Lung microvascular endothelial cell (primary cell): ENCODE measurements at regions not wholly inside any gene's neighbourhood (a gene's known extent, or its start where the extent isn't known, plus 50 kb on each side); places are given as distances from the start of the nearest gene placed in this dataset.
"Not testable (repeated sequence)": the region's sequence is repeated elsewhere in the genome, so short reads cannot be mapped to it uniquely, and the experiment has no call there.

Experiments
- DNase-seq, 2 donors: peaks; one replicate each; pipeline versions ENCODE4 v3.0.0 to v3.0.0-alpha.2; 2010; ENCODE audit warnings: low read depth in 2 of 2

DNA sequence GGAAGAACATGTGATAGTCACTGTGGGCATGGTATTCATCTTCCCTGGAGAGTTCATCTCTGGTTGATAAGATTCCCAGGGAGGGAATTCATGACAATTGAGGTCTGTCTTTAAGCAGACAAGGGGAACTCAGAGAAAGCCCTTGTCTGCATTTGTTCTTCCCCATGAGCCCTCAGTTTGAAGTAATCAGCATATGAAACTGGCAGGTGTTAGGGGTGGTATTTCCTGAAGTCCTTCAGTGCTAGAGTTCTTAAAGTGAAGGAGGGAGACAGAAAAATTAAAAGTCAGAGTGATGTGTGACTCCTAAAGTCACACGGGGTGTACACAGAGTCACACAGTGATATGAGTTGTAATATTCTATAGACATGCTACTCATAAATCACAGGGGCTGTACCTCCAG is 60.6 kb upstream of the SYK start:
- DNase-seq, result no peak

DNA sequence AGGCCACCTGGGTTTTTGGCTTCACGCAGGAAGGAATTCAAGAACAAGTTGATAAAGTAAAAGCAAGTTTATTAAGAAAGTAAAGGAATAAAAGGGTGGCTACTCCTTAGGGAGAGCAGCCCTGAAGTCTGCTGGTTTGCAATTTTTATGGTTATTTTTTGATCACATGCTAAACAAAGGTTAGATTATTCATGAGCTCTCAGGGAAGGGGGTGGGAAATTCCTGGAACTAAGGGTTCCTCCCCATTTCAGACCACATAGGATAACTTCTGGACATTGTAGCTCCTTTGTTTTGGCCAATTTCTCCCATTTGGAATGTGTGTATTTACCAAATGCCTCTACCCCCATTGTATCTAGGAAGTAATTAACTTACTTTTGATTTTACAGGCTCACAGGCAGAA is 63.9 kb upstream of the SYK start:
- no peak for DNase-seq

DNA sequence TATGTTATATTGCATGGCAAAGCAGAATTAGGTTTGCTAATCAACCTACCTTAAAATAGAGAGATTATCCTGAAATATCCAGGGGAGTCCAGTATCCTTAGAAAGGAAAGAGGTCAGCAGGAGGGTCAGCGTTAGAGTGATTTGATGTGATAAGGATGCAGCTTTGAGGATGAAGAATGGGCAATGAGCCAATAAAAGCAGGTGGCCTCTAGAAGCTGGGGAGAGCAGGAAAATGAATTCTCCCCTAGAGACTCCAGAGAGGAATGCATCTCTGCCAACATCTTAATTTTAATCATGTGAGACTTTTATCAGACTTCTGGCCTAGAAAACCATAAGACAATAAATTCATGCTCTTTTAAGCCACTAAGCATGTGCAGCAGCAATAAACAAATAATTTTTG is 65.7 kb upstream of the SYK start:
- no peak for DNase-seq

DNA sequence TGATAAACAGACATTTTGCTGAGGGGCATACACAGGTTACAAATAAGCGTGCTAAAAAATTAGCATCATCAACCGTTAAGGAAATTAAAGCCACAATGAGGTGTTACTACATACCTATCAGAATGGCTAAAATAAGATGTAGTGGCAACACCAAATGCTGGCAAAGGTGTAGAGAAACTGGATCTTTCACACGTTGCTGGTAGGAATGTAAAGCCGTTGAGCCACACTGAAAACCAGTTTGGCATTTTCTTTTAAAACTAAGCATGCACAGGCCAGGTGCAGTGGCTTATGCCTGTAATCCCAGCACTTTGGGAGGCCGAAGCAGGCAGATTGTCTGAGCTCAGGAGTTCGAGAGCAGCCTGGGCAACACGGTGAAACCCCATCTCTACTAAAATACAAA is 67.0 kb upstream of the SYK start:
- no peak for DNase-seq

DNA sequence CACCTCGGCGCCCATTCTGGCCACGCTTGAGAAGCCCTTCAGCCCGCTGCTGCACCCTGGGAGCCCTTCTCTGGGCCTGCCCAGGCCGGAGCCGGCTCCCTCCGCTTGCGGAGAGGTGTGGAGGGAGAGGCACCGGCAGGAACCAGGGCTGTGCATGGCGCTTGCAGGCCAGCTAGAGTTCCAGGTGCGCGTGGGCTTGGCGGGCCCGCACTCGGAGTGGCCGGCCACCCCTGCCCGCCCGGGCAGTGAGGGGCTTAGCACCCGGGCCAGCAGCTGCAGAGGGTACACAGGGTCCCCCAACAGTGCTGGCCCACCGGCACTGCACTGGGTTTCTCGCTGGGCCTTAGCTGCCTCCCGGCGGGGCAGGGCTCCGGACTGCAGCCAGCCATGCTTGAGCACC is 72.3 kb upstream of the SYK start:
- DNase-seq, result no peak

DNA sequence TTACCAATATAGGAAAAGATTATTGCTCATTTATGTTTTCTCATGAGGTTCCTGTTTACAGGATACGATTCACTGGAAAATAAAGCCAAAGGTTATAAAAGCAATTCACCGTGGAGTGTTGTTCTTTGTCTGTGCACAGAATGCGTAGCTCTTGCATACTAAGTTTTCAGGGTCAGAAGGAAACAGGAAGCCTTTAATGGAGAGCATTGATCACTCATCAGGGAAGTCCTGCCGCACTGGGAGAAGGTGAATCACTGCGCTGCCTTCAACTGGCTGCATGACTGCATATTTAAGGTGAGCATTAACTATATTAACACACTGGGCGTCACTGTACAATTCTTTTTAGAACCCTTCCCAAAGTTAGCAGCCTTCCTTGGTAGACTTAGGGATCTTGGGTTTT is 74.1 kb upstream of the SYK start:
- peak in 1 of 2 donors; percentile 1 for DNase-seq

DNA sequence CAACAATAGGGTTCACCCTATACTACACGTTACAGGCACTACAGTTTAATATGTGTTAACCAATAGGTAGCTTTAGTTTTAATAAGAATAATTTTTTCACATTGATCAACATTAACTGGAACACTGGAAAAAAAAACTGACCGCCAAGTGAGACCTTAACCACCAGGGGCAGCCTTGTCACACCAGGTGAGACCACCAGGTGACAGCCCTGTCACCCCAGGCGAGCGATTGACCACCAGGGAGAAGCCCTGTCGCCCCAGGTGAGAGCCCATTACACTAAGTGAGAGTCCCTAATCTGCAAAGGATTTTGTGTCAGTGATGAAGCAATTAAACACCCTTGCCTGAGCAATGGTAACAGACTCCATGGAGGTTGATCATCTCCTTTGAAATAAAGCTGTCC is 75.4 kb upstream of the SYK start:
- no peak for DNase-seq

DNA sequence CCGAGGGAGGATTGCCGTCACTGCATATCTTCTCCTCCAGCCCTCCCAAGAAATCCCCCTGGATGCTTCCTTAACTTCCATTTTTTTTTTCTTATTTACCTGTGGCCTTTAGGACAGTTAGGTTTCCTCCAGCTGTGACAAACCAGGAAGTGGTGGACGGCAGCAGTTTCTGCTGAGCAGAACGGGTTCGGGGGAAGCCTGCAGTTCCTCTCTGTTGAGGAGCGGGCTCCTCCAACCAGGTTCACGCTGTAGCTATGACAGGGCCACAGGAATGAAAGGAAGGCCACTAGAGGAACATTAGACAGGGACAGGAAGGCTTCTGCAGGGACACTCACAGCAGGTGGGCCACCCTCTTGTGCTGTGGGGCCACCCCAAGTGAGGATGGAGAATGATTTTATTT is 76.7 kb upstream of the SYK start:
- no peak for DNase-seq

DNA sequence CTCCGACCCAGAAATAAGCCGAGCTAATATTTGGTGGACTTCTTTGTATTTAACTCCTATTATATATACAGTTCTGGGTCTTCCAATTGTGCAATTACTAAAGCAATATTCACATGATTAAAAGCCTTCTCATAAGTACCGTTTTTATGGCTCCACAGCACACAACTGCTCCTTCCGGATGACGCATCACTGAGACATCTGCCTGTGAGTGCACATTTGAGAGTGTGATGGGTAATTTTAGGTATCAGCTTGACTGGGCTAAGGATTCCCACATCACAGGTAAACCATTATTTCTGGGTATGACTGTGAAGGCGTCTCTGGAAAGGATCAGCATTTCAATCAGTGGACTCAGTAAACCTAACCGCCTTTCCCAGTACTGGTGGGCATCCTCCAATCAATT is 77.5 kb upstream of the SYK start:
- DNase-seq, result no peak

DNA sequence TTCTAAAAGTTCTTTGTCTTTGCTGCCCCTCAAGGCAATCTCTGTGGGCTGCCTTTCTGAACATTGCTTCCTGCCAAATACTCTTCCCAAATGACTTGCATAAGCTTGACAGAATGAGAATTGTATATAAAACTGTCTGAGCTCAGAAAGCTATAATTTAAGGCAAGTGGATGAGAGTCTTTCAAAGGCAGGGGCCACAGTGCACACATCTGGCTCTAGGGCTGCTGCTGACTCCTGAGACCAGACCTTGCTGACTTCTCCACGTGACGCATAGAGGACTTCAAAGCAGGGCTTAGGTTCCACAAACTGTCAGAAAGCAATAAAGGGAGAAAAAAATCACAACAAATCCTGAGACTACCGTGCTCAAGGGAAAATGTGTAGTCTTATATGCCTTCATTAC is 79.4 kb upstream of the DIRAS2 start:
- DNase-seq, result no peak

DNA sequence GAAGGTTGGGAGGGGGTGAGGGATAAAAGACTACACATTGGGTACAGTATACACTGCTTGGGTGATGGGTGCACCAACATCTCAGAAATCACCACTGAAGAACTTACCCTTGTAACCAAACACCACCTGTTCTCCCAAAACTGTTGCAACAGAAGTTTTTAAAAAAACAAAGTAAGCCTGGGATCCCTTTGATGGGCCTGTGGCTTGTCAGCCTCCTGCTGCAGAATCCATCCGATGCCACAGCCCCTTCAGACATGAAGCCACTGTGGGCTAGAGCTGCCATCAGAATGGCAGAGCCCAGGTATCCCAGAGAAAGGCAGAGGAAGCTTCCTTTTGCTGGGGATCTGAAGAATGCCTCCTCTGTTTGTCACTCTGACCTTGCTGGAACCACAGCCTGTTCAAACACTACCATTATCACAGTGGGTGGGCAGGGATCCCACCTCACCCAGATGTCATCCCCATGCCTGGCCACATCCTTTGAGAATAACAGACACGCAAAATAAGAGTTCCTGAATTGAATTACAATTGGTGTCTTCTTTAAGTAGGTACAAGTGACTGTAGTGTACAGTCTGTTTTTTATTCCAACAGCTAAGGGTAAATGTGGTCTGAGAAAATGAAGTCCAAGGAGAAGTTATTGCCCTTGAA is 78.1 kb upstream of the DIRAS2 start:
- no peak for DNase-seq

DNA sequence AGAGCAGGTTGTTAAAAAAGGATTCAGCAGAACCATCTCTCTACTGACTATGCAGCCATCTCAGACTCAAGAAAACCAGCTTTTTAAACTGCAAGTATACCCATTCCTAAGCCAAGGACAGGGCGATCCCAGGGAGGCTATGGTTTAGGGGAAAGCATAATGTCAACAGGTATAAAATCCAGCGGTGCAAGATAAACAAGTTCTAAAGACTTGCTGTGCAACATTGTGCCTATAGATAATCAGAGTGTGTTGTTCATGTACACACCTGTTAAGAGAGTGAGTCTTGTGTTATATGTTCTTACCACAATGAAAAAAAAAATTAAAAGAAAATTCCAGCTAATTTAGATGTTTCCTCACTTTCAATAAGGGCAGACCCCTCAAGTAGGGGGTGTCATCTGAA is 63.6 kb upstream of the DIRAS2 start:
- no peak for DNase-seq

DNA sequence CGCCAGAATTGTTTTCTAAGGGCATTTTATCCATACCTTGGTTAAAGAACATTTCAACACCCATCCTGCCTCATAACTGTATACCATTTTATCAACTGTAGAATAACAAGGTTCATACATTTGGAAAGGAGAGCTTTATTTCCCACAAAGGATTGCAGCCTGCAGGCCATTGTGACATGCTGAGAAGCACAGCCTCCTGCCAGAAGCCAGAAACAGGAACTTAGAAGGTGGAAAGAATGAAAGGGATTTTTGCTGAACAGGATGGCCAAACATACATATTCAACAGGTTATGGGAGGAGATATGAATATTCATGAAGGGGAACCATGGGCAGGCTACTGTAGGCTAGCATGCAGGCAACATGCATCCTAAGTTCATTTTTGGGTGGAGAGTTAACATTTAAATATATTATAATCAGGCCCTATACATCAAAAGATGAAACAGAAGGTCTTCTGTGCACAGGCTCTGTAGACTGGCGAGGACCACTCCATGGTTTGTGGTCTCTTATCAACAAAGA is 59.9 kb upstream of the DIRAS2 start:
- DNase-seq, result no peak

DNA sequence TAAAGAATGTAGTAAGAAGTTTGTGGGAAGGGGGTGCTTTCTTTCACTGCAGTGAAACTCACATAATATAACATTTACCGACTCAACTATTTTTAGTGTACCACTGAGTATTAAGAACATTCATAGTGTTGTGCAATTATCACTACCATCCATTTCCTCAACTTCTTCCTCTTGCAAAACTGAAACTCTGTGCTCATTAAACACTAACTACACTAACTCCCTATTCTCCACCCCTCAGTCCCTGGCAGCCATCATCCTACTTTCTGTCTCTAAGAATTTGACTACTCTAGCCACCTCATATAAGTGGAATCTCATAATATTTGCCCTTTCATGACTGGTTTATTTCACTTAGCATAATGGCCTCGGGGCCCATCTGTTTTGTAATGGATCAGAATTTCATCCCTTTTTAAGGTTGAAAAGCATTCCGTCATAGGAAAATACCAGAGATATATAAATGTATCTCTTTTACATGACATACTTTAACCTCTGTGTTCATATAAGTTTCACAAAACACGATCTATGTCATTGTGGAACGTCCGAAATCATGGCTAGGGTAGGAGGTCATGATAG is 56.3 kb upstream of the DIRAS2 start:
- DNase-seq, result no peak

DNA sequence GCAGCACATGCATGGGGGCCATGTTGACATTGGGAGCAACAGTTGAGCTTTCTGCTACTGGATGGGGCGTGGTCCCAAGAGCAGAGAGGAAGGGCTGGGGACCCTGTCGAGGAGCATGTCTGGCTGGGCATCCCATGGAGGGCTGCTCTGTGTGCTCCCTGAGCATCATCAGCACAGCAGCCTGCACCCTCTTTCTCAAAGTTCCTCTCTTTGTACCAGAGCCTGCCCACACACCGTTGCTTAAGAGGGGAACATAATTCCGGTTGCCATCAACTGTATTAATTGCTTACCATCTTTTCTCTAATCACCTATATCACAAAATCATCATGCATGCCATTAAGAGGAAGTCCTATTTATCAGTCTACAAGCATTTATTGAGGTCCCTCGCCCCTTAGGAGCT is 55.2 kb upstream of the DIRAS2 start:
- DNase-seq, result no peak

DNA sequence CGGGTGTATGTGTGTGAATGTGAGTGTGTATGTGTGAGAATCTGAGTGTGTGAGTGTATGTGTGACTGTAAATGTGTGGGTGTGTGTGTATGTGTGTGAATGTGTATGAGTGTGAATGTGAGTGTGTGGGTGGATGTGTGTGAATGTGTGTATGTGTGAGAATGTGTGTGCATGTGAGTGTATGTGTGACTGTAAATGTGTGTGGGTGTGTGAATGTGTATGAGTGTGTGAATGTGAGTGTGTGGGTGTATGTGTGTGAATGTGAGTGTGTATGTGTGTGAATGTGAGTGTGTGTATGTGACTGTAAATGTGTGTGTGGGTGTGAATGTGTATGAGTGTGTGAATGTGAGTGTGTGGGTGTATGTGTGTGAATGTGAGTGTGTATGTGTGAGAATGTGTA is 51.6 kb upstream of the DIRAS2 start:
- not testable (repeated sequence) for DNase-seq
